ENCODE measurements at regions not wholly inside any gene's neighbourhood (a gene's known extent, or its start where the extent isn't known, plus 50 kb on each side); places are given as distances from the start of the nearest gene placed in this dataset.

DNA sequence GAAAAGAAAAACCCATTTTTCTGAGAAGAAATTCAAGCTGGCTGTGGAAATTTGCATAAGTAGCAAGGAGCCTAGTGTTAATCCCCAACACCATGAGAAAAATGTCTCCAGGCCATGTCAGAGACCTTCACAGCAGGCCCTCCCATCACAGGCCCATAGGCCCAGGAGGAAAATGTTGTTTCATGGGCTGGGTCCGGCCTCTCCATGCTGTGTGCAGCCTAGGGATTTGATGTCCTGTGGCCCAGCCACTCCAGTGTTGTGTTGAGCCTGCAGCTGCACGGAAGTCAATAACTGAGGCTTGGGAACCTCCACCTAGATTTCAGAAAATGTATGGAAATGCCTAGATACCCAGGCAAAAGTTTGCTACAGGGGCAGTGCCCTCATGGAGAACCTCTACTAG, 432.2 kb downstream of the IPO8 start:
- no peak for TF ChIP-seq POLR2A (IDR thresholded peaks at IDR 0.05)
- TF ChIP-seq, protein P1, sequence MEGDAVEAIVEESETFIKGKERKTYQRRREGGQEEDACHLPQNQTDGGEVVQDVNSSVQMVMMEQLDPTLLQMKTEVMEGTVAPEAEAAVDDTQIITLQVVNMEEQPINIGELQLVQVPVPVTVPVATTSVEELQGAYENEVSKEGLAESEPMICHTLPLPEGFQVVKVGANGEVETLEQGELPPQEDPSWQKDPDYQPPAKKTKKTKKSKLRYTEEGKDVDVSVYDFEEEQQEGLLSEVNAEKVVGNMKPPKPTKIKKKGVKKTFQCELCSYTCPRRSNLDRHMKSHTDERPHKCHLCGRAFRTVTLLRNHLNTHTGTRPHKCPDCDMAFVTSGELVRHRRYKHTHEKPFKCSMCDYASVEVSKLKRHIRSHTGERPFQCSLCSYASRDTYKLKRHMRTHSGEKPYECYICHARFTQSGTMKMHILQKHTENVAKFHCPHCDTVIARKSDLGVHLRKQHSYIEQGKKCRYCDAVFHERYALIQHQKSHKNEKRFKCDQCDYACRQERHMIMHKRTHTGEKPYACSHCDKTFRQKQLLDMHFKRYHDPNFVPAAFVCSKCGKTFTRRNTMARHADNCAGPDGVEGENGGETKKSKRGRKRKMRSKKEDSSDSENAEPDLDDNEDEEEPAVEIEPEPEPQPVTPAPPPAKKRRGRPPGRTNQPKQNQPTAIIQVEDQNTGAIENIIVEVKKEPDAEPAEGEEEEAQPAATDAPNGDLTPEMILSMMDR (IDR thresholded peaks at IDR 0.05): no peak
- no peak for TF ChIP-seq POLR2AphosphoS5 (IDR thresholded peaks at IDR 0.05)

All from suprapubic skin (tissue), 4 donors.